Stimulated activated CD4-positive, alpha-beta T cell treated with anti-CD3 and anti-CD28 coated beads, Interleukin-12 subunit alpha, Interleukin-12 subunit beta, amount 100 ng/mL, for 24 hours (primary cell): ENCODE measurements at regions not wholly inside any gene's neighbourhood (a gene's known extent, or its start where the extent isn't known, plus 50 kb on each side); places are given as distances from the start of the nearest gene placed in this dataset.

Source experiments
- DNase-seq, 2 experiments: peaks; one replicate each; pipeline ENCODE4 v3.0.0-alpha.2; 2020; ENCODE audit warnings: low read depth in 2 of 2

GRCh38 chr6:40340957-40341356 is 246.2 kb downstream of the LRFN2 start:
- no peak for DNase-seq

- DNase-seq, result no peak
These were observed 247.0 kb downstream of the LRFN2 start for GRCh38 chr6:40340196-40340595.

DNA sequence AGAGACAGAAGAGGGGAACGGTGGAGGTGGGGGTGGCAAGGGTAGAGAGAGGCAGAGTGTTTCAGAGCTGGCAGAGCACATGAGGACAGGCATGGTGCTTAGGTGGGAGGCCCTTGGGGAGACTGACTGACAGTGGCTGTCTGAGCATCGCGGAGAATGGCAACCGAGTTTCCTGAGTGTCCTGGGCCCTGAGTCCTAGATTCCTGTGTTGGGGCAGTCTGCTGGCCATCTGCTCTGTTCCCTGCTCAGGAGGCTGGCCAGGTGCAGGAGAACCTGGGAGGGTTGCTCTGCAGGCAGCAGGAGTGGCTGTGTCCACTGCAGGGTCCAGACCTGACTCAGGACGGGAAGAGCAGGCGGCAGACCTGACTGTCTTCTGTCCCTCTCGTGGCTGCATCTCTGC is 248.9 kb downstream of the LRFN2 start:
- no peak for DNase-seq

DNA sequence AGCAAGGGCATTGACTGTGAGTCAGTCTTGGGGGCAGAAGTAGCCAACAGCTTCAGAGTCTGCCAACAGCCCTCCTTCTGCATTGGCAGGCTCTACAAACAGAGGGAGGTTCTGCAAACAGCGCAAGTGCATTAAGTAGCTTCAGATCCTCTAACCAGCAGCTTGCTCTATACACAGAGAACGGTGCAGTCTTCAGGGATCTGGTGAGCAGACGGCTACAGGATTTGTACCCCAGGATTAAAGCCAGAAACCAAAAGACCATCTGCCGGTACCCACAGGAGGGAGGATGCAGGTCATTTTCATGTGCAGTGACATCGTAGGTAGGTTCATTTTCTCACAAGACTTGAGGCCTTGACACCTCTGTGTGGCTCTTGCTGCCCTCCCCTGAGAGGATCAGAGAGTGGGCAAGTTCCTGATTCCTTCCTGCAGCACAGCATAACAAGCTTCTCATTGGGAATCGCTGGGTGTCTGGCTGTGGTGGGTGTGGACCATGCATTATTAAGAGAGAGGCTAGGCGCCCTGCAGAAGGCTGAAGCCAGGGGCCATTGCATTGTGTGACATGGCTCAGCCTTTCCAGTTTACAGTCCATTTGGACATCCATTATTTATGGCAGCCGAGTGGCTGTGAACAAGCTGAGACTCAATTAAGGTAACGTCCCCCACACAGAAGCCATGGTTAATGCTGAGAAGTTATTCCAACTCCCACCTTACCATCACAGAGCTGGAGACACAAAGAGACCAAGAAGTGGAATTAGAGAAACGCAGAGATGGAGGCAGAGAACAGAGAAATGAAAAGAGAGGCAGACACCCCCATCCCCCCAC is 250.0 kb downstream of the LRFN2 start:
- DNase-seq, result no peak

- no peak for DNase-seq
These were observed 250.9 kb downstream of the LRFN2 start for GRCh38 chr6:40336296-40336695.

- no peak for DNase-seq
These were observed 252.5 kb downstream of the LRFN2 start for GRCh38 chr6:40334496-40335270.

DNA sequence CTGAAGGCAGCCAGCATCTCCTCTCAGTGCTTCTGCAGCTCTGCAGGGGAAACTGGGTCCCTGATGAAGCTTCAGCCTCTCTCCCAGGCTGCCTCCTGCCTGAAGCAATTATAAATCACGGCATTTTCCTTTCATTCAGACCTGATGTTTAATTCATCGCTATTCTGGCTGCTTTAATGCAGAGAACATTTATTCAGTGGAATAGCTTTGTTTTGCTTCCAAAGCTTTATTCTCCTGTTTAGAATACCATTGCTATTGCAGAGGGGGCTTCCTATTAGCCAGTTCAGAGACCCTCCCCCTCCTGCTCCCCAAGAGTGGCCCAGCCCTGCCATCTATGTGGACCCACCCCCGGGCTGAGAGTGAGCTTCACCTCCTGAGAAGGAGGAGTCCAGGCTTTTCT is 255.6 kb downstream of the LRFN2 start:
- DNase-seq, result no peak

GRCh38 chr6:40330301-40330721 is 256.9 kb downstream of the LRFN2 start:
- no peak for DNase-seq

- no peak for DNase-seq
These were observed 258.1 kb downstream of the LRFN2 start for GRCh38 chr6:40328986-40329545.

DNA sequence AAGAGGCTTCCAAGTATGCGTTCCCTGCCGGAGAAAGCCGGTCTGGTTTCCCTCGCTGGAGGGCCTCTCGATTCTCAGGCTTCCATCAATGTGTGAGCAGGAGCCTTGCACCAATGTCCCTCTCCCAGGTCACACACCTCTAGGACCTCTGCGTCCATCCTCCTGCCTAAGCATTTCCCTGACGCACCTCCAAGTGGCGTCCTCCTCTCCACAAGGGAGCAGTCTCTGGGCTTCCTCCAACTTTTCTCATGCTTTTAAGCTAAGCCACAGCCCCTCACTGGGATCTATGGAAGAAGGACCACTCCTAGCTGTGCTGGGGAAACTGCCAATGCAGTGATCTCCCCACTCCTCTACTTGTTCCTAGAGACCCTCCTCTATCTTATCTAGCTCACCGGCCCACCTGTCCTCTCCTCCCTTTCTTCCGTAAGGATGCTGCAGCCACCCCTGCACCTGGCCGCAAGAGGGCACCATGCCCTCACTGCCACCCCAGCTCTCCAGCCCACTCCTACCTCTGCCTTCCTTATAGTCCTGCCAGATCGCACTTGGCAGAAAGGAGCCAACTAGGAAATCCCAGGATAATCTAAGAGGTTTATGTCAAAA is 258.7 kb downstream of the LRFN2 start:
- peak; percentile 5 to 9 for DNase-seq

DNA sequence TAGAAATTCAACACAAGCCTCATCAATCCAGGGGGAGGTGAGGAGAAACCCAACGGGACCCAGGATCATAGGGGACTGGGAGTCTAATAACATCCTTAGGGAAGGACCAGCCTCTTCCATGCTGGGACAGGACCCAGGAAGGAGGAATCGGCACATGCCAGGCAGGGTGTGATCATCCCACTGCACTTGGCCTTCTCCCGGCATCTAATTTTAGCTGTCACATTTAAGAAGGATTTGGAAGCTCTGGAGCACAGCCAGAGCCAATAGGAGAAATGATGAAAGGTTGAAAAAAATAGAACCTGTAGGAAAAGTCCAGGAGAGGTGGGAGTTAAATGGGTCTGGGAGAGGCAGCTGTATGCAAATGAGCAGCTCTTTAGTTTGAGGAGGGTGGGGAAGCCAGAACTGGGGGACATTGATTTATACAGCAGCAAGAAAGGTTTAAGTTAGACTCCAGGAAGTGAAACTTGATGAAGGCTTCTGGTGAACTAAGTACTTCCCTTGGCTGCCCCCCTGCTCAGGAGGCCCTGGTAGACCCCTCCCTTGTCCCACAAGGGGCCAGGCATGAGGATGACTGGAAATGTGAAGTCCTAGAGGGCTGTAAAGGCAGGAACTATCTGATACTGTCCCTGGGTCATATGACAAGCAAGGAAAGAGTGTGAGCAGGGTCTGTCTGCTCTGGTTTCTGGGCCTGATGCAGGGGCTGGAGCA is 260.3 kb downstream of the LRFN2 start:
- no peak for DNase-seq

GRCh38 chr6:40325791-40326190 is 261.4 kb downstream of the LRFN2 start:
- no peak for DNase-seq

GRCh38 chr6:40325041-40325440 is 262.1 kb downstream of the LRFN2 start:
- no peak for DNase-seq

DNA sequence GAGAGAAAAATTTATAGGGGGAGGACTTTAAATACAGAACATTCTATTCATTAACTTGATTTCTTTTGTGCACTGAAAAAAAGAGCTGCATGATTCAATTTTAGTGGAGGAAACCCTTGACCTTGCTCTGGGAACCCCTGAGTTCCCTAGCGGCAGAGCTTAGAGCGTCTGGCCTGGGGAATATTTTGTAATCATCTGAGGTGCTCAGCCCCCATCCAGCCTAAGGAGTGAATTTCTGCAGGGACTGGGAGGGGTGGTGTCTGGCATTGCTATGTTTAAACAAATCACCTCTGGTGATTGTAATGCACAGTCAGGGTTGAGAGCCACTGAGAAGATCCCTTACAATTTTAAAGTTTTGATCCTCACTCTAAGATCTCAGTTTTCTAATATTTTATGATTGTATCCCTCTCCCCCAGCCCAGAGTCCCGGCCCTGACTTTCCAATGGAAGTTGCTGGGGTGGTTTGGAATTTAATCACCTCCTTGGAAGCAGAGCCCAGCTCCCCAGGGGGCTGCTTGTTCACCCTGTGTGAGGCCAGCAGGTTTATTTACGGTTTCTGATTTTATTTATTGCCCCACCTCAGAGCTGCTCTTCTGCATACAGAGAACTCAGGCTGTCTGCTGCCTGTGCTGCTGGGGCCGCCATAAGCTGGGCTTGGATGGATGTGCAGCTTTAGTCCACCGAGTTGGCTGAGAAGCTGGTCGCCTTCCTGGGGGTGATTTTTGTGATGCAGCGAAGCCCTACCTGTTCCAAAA is 263.1 kb downstream of the LRFN2 start:
- no peak for DNase-seq

DNA sequence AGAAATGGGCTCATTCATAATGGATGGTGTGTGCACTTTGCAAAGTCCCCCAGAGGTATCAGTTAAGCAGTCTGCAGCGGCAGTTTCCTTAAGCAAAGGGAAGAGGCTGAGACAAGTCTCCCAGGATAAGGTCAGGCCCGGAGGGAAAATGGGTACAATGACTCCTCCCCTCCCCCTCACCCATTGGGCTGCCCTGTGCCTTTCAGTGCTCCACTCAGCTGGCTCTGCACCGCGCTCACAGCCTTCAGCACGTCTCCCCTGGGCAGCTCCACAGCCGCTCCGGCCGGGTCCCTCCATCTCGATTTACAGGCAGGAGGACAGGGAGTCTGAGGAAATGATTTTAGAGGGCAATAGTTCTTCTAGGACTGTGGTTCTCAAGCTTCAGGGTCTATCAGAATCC is 264.8 kb downstream of the LRFN2 start:
- no peak for DNase-seq

DNA sequence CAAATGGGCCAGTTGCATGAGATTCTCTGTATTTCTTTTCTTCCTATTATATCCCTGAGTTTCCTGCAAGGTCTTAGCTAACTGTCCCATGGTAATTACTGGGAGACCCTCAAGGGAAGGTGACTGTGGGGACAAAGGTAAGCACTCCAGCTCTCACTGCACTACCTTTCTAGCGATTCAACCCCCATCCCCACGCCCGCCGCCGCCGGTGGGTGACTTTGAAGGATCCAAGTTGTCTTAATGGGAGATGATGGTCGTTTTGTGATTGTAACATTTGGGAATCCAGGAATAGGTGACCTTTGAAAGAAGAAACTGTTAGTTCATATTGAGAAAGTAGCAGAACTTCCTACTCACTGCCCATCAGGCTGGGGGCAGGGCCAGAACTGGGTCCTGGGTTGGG is 265.5 kb downstream of the LRFN2 start:
- DNase-seq, result no peak

GRCh38 chr6:40320947-40321346 is 266.2 kb downstream of the LRFN2 start:
- DNase-seq, result no peak

DNA sequence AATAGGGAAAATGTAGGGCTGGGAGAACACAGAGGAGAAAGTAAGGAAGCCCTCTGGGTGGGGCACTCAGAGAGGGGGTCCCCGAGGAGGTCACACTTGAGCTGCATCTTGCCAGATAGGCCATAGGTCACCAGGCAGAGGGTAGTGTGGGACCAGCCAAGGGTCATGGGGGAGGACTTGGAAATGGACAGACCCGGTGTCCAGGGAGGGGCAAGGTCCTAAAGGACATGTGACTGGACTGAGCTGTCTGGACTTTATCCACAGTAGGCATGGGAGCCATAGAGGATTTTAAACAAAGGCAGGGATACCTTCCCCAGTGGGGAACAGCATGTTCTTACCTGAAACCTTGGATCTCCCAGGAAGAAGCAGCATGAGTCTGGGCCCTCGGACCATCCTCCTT is 266.7 kb downstream of the LRFN2 start:
- no peak for DNase-seq

DNA sequence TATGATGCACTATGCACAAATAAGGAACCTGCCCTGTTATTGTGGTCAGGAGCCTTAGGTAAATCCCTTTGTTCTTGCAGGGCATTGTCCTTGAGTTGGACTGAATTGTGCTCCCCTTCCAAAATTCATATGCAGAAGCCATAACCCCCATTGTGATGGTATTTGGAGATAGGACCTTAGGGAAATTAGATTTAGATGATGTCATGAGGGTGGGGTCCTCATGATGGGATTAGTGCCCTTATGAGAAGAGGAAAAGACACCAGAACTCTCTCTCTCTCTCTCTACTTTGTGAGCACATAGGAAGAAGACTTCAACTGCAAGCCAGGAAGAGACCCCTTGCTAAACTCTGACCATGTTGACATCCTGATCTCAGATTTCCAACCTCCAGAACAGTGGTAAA is 268.0 kb downstream of the LRFN2 start:
- no peak for DNase-seq

DNA sequence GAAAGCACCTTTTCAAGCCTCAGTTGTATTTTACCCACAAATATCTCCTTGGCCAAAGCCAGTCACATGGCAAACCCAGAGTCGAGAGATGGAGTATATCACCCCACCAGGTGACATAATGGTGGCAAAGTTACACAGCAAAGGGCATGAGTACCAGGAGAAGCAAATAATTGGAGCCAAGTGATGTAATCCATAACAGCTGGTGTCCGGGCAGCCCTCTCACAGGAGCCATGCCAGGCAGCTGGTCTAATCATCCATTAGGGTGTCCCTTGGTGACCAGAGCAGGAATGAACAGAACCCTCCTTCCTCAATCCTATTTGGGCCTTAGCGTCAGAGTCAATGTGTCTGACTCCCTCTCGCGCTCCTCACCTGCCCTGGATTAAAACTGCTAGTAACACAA is 272.1 kb downstream of the LRFN2 start:
- no peak for DNase-seq

GRCh38 chr6:40313582-40313981 is 273.6 kb downstream of the LRFN2 start:
- no peak for DNase-seq
